T47D (cell line): ENCODE measurements at regions not wholly inside any gene's neighbourhood (a gene's known extent, or its start where the extent isn't known, plus 50 kb on each side); places are given as distances from the start of the nearest gene placed in this dataset.

Experiments used
- DNase-seq, 2 experiments: peaks; one replicate each; pipeline versions ENCODE4 v3.0.0 to v3.0.0-alpha.2; 2011 to 2012; ENCODE audit warnings: low read depth in 1 of 2, low spot score in 1 of 2
- JUND ChIP-seq: IDR thresholded peaks from 2 replicates; pipeline ENCODE4 v1.6.1; 2012; ENCODE audit warnings: low read depth
- in situ Hi-C: cut with HindIII; loops from 2 replicates; pipeline ENCODE4 v1.10.0; 2016; ENCODE audit warnings: low sequenced_read_pairs, low pct_unique_long_range_greater_than_20kb

DNA sequence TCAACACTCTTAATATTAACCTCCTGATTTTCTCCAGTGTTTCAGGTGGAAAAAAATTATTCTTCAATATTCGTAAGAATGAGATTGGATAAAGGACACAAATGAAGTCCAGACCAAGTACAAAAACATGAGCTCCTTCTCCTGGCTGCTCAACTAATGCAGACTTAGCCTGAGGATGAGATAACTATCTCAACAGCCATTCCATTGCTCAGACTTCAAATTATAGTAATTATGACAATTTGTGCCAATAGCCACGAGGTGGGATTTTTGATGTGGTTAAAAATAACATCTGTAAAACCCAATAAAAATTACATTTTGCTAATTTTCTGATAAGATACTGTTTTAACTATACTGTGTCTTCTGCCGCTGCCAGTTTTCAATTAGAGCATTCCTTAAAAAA lies 323.6 kb downstream of the SOX2 start:
- in situ Hi-C loops = no loop called here
- no peak for DNase-seq
- 0 out of 2 replicates have a peak, but pooled peaks have one; percentile 21 for TF ChIP-seq JUND

DNA sequence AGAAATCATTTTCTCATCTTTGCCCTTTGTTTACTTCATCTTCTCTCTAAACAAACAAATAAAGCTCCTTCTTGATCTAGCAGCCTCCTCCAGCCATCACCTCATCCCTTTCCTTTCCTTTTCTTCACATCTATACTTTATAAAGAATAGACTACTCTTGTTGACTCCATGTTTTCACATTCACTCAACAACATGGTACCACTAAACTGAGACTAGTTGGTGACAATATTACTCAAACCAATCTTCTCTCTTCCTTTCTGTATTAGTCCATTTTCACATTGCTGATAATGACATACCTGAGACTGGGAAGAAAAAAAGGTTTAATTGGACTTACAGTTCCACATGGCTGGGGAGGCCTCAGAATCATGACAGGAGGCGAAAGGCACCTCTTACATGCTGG lies 324.7 kb downstream of the SOX2 start:
- TF ChIP-seq JUND = no peak
- in situ Hi-C loops = no loop called here
- DNase-seq = no peak

DNA sequence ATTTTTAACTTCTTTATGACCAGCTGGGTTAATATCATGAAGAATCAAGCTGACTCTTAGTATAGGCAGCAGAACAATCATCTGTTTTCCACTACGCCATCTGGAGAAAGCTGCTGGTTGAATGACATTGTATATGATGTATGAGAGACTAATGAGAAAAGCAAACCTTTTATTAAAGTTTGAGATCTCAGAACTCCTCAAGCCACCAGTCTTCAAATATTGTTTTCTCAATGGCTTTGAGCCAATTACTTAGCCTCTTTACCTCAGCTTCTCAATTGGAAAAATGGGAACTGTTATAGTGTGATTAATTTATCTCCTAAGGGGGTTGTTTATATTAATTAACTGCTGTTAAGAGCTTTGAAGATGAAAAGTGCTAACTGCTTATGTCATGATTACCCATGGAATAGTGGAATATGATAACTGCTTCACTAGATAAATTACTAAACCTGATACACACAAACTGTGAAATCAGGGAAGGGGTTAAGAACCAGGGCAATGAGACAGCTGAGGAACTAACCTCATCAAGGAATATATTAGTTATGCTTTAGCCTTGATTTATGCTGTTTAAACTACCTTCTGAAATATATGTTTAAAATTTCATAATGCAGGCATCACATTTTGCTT lies 330.1 kb downstream of the SOX2 start:
- DNase-seq = no peak
- in situ Hi-C loops = no loop called here
- no peak for TF ChIP-seq JUND

DNA sequence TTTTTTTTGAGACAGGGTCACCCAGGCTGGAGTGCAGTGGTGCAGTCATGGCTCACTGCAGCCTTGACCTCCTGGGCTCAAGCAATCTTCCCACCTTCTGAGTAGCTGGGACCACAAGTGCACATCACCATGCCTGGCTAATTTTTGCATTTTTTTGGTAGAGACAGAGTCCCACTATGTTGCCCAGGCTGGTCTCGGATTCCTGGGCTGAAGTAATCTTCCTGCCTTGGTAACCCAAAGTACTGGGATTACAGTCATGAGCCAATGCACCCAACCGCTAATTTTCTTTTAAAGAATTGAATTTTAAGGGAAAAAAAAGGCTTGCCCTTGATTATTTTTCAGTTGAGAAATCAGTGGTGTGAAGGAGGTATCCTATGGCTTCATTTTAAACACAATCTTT lies 334.0 kb downstream of the SOX2 start:
- no peak for TF ChIP-seq JUND
- in situ Hi-C loops = no loop called here
- no peak for DNase-seq

DNA sequence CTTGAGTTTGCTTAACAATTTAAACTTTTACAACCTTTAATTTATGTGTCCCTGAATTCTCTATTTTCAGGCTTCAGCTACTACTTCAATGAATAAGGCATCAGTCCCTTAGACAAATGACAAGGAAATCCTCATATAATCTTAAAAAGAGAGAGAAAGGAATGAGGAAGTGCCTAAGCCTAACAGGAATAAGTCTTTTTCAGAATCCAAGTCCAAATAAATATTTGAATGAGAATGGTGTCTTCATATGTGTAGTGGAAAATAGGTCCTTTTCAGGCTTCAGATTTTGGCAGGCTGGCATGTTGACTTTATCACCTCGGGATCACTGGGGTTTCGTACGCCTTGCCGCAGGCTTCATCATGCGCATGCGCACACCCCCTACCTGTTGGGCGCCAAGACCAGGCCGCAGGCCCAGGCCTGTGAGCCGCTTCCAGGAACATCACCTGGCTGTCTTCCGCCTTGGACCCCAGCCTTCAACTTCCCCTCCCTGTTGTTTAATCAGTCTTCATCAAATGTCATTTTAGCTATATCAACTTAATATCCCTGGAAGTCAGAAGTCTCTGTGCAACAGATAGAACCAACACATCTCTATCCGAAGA lies 334.5 kb downstream of the SOX2 start:
- TF ChIP-seq JUND = no peak
- in situ Hi-C loops = no loop called here
- DNase-seq = no peak

DNA sequence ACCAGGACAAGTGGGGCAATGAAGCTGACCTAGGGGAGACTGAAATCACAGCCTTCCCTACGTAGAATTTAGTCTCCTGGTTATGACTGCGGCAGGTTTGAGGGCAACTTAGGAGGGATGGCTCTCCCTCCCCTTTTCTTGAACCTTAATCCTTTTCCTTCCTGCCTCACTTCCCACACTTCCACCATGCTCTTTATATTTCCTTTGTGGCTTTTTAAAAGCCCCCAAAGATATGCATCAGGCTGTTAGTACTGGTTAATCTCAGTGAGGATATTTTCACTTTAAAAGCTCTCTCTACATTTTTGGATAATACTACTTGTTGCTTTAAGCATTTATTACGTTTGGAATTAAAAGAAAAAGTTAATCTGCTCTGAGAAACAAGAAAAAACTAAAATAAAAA lies 339.2 kb downstream of the SOX2 start:
- in situ Hi-C loops = no loop called here

DNA sequence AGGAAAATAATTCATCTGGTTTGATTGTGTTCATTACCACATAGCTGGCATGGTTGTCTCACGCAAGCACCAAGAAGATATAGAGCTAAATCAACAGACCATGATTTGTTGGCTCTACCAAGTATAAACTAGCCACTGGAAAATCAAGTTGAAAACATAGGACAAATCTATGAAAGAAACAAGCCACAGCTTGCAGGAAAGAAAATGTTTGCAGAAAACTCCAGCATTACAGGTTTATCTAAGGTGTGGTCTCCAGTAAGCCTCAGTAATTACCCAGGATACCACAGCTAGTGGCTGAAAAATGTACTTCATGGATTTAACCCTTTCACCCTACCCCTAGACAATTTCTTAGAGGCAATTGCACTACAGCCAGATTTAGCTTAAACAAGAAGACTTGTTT lies 340.6 kb downstream of the SOX2 start:
- peak in 1 of 2 experiments; percentile 70 for DNase-seq
- in situ Hi-C loops = no loop called here
- TF ChIP-seq JUND = no peak

More for the DNA sequence above, 339.2 kb downstream of the SOX2 start:
- no peak for TF ChIP-seq JUND
- DNase-seq = no peak

DNA sequence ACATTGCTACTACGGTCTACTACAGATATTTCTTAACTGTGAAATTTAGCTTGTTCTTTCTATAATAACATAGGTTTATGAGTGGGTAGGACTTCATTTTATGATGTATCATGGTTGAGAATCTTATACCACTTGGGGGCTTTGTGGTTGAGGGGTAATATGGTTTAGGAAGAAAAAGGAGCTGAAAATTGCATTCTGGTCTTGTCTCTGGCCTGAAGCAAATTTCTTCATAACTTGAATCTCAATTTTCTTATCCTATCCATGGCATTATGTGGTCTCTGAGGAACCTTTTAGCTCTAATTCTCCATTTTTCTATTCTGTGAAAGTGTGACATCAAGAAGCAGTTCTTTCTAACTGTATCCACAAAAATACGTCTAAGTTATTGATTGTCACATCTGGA lies 341.0 kb downstream of the SOX2 start:
- no peak for DNase-seq
- in situ Hi-C loops = no loop called here
- TF ChIP-seq JUND = no peak

DNA sequence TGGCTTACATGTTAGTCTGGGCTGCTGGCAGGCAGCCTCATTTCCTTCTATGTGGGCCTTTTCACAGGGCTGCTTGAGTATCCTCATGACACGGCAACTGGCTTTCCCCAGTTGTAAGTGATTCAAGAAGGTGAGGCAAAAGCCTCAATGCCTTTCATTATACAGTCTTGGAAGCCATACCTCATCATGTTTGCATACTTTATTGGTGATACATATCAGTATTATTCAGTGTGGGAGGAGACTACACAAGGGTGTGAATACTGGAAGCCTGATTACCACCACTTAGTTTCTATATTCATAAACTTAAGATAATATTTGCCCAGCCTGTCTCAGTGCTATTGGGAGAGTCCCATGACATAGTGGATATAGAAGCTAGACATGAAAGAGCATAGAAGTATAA lies 346.8 kb downstream of the SOX2 start:
- no peak for TF ChIP-seq JUND
- no peak for DNase-seq
- in situ Hi-C loops = no loop called here

DNA sequence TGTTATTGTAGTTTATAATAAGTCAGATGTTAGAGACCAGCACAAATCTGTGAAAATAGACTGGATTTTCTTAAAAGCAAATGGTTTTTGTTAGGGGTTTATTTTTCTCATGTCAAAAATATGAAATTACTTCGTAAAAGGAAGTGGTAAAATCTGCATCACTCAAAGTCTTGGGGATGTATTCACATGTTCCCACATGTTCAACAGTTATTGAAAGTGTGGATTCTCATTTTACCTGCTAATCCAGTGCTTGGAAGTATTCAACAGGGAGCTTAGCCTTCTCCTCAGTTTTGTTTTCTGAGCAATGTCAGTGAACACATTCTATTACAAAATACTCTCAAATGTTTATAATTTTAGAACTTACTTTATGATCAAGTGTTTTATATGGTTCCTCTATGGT lies 352.0 kb downstream of the SOX2 start:
- no peak for TF ChIP-seq JUND
- in situ Hi-C loops = no loop called here
- DNase-seq = no peak

DNA sequence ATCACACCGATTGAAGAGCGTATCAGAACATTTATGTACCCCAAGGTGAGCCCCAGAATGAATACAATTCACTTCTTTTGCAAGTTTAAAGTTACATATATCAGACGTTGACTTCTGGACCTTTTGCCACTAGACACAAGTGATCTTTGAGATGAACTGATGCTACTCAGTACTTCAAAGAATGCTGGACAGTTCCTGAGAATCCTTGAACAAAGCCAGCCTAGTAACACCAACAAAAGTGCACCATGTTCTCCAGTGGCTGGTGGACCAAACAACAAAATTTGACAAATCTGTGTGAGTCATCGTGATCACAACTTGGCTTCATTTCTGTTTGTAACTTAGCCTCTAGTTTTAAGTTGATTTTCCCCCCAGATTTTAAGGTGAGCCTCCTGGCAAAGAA lies 355.7 kb downstream of the SOX2 start:
- in situ Hi-C loops = no loop called here
- DNase-seq = no peak
- TF ChIP-seq JUND = no peak

DNA sequence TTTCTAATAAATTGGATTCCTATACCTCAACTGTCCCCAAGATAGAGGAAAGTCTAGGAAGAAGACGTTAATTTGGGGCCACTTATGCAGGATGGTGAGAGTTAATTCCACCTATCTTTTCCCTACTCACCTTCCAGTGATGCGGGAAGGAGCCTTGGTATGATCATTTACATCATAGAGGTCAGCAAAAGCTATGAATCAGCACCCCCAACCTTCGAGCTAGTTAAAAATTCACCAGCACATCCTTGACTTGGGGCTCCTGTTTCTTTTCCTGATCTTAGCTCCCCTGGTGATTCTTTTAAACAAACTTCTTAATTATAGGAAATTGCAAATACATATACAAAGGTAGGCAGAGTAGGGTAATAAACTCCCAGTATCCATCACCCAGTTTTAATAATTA lies 366.6 kb downstream of the SOX2 start:
- no peak for TF ChIP-seq JUND
- no peak for DNase-seq
- in situ Hi-C loops = no loop called here

DNA sequence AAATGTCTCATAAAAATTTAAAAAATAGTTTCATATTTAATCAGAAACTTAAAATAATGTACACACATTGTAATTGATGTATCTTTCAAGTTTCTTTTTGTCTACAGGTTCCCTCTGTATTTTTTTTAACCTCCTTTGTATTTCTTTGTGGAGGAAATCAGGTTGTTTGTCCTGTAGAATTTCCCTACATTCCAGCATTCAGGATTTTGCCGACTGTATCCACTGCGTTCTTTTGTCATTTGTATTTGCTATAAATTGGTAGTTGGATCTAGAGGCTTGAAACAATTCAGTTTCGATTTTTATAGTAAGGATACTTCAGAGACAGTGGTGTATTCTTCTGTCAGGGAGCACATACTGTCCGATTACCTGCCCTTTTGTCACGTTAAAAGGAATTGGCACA lies 367.2 kb downstream of the SOX2 start:
- in situ Hi-C loops = no loop called here

DNA sequence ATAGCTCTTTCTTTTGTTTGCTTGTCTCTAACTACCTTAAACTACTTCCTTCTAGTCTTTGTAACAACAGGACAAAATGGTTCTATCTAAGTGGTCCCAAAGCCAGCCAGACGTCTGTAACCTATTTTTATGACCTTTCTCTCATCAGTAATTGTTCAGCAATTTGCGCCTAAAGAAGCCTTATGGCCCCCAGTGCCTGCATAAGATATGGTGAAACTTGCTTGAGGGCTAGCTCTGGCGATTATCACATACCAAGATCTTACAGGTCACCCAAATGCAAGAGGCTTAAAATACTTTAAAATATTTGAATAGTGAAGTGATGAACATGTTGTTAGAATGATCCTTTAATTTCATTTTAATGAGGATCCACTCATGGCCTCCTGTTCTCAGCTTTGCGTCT lies 369.4 kb downstream of the SOX2 start:
- in situ Hi-C loops = no loop called here
- no peak for DNase-seq
- no peak for TF ChIP-seq JUND

More for the DNA sequence above, 367.2 kb downstream of the SOX2 start:
- DNase-seq = no peak
- TF ChIP-seq JUND = no peak
